GM23248 (cell line): ENCODE measurements at regions not wholly inside any gene's neighbourhood (a gene's known extent, or its start where the extent isn't known, plus 50 kb on each side); places are given as distances from the start of the nearest gene placed in this dataset.

Experiments
- EZH2 ChIP-seq: fragments of 200-600 bp; sonication (generic); IDR thresholded peaks from 2 replicates; pipeline ENCODE4 v1.6.1; 2018; ENCODE audit warnings: antibody characterized with exemption, mild to moderate bottlenecking; ENCODE audit not compliant: insufficient read depth, poor library complexity, severe bottlenecking
- EZH2phosphoT487 ChIP-seq: fragments of 200-600 bp; sonication (generic); IDR thresholded peaks from 2 replicates; pipeline ENCODE4 v1.6.1; 2018; ENCODE audit warnings: antibody characterized with exemption, moderate library complexity, mild to moderate bottlenecking, low read depth; ENCODE audit not compliant: insufficient read depth

- TF ChIP-seq EZH2 (no peak), EZH2phosphoT487 (no peak)
These were observed 97.2 kb upstream of the SLC13A1 start for GRCh38 chr7:123296965-123297364.
